SK-N-MC (cell line): ENCODE measurements at regions not wholly inside any gene's neighbourhood (a gene's known extent, or its start where the extent isn't known, plus 50 kb on each side); places are given as distances from the start of the nearest gene placed in this dataset.

ENCODE experiments used
- DNase-seq: peaks from one replicate; pipeline ENCODE4 v3.0.0-alpha.2; 2011; ENCODE audit warnings: low read depth, low spot score
- H3K27ac ChIP-seq: fragments of 200-600 bp; sonication (generic); 2 replicates; pipeline ENCODE4 v1.5.1; 2016; ENCODE audit warnings: mixed run types
- H3K36me3 ChIP-seq: fragments of 200-600 bp; sonication (generic); 2 replicates; pipeline ENCODE4 v1.6.1; 2017; ENCODE audit warnings: antibody characterized with exemption, low read length, mixed read lengths; ENCODE audit not compliant: insufficient read depth
- H3K4me3 ChIP-seq: fragments of 200-600 bp; sonication (generic); 2 replicates; pipeline ENCODE4 v1.5.1; 2016
- H3K9ac ChIP-seq: fragments of 200-600 bp; sonication (generic); 2 replicates; pipeline ENCODE4 v1.8.0; 2017; ENCODE audit warnings: mixed run types, mixed read lengths; ENCODE audit not compliant: insufficient read length
- H3K9me3 ChIP-seq: fragments of 200-600 bp; sonication (generic); 2 replicates; pipeline ENCODE4 v1.6.1; 2017; ENCODE audit warnings: low read depth, mild to moderate bottlenecking, antibody characterized with exemption, low read length, moderate library complexity, mixed read lengths
- EZH2 ChIP-seq: fragments of 200-600 bp; sonication (generic); IDR thresholded peaks from one replicate; pipeline ENCODE4 v1.6.1; 2017; ENCODE audit warnings: antibody characterized with exemption
- FOXP2 ChIP-seq: optimal IDR thresholded peaks from 2 replicates; pipeline ENCODE3; 2011; ENCODE audit warnings: mild to moderate bottlenecking, moderate library complexity; ENCODE audit not compliant: insufficient read depth; ENCODE audit errors: extremely low read length, control extremely low read depth
- POLR2AphosphoS5 ChIP-seq: IDR thresholded peaks from 2 replicates; pipeline ENCODE4 v1.6.1; 2012; ENCODE audit warnings: mild to moderate bottlenecking, low read depth, low read length, borderline replicate concordance

DNA sequence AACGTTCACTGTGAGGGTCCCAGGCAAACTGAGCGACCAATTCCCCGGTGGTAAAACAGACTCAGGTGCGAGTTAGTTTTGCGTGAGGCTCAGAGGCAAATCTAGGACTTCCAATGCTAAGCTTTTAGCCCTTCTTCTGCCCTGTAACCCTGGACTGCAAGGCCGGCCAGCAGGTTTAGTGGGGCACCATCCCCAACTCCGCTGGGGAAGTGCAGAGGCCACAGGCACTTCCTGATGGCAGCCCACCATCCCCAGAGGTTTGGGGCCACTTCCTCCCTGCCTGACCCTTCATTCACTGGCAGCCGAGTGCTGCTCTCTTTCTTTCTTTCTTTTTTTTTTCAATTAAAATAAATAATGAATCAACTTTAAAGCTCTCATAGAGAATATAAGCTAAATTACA, 124.6 kb upstream of the B3GAT1 start:
- Histone ChIP-seq H3K9ac (no peak overlapping the region), H3K9me3 (no peaks in the 10 kb centered on the region), H3K27ac (no peak overlapping the region), H3K4me3 (no peak overlapping the region), H3K36me3 (no peaks in the 10 kb centered on the region)
- no peak for DNase-seq
- TF ChIP-seq FOXP2 (no peak), POLR2AphosphoS5 (no peak), EZH2 (no peak)

DNA sequence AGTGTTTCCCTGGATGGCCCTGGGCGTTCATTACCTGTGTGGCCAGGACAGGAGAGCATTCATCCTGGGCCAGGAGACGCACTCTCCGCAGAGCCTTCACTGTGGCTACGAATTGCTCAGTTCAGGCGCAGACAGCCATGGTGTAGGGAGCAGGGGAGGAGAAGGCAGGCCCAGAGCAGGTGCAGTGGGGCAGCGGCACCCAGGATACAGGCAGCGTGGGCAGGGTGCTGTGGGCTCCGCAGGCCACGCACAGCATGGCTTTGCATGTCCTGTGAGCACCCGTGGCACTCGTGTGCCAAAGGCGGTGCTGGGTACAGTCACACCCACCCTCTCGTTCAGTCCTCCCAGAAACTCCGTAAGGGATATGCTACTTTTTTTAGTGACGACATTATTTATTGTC, 124.2 kb upstream of the B3GAT1 start:
- H3K36me3 ChIP-seq, result no peaks in the 10 kb centered on the region
- H3K9me3 ChIP-seq, result no peaks in the 10 kb centered on the region
- DNase-seq, result no peak
- no peak overlapping the region for H3K4me3 ChIP-seq
- H3K27ac ChIP-seq, result no peak overlapping the region
- no peak for TF ChIP-seq POLR2AphosphoS5
- no peak overlapping the region for H3K9ac ChIP-seq

DNA sequence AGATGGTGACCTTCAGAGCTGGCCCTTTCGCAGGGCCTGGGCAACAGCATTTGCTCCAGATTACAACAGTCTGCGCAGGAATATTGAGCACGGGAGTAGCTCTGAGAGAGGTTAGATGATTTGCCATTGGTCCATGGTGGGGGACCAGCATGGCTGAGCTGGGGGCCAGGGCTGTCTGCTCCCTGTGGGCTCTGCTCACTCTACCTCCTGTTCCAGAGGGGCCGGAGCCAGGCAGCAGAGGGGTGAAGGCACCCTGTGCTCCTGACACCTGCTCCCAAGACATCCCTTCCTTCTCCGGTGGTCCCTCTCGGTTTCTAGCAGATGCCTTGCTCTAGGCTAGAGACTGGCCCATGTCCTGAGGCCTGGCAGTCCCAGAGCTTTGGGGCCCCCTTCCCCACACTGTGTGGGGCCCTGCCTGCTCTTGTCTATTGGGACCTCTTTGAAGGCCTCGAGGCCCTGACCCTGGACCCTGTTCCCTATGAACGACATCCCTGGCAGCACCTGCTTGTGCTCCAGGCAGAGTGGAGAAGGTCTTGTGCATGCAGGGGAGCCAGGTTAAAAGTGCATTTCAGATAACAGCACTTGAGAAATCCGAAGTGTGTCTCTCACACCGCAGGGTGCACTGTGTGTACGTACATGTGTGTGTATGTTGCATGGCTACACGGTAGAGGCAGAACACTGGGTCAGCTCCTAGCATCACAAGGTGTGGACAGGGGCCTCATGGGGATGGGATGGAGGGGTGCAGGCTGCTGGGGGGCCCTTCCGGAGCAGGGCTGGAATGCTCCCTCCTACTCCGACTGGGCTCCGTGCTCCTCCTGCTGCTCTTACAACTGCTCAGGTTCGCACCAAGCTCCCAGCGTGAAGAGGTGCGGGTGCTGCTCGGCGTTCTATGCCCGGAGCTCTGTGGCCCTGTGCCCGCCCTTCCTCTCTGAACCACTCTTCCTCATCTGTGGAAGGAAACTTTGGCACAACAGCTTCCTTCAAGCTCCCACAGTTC, 123.3 kb upstream of the B3GAT1 start:
- TF ChIP-seq POLR2AphosphoS5 (no peak), EZH2 (no peak), FOXP2 (no peak)
- Histone ChIP-seq H3K27ac (no peak overlapping the region), H3K9me3 (no peaks in the 10 kb centered on the region)

DNA sequence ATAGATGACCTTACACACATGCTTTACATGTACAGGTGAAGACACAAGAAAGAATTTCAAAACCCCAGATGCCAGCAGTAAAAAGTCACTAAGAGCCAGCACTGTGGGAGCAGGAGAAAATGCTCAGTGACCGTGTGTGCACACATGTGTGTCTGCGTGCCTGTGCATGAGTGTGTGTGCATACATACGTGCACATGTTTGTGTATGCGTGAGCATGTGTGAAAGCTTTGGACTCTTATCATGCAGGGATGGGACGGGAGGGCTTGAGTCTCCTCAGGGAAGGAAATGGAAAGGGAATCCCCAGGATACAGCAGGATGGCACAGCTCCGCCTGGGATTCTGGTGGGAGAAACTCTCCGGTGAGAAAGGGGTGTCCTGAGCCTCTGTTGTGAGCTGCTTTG, 121.5 kb upstream of the B3GAT1 start:
- no peak for DNase-seq
- H3K36me3 ChIP-seq, result no peaks in the 10 kb centered on the region
- H3K9me3 ChIP-seq, result no peaks in the 10 kb centered on the region
- no peak overlapping the region for H3K27ac ChIP-seq
- no peak overlapping the region for H3K4me3 ChIP-seq
- TF ChIP-seq FOXP2 (no peak), EZH2 (no peak), POLR2AphosphoS5 (no peak)
- H3K9ac ChIP-seq, result no peak overlapping the region

More for the DNA sequence above, 123.3 kb upstream of the B3GAT1 start:
- no peak overlapping the region for H3K4me3 ChIP-seq
- no peaks in the 10 kb centered on the region for H3K36me3 ChIP-seq
- DNase-seq, result no peak
- no peak overlapping the region for H3K9ac ChIP-seq

DNA sequence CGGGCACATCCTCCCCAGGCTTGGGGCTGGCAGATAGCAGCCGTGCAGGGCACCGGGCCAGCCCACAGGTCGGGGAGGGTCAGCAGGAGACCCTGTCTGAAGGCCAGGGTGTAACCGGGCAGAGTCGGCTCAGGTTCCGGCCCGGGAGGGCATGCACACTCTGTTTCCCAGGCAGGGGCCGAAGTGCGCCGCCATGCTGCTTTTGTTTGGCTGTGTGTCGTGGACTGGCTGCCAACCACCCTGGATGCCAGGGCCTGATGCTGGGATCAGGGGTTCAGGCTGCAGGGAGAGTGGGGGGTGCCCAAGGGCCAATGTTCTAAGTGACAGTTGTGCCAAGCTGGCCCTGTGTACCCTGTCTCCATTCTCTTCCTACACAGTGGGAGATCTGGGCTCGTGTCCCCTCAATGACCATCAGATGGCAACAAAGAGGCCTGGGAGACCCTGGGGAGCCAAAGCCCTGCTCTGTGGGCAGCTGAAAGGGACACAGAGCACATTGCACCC, 120.9 kb upstream of the B3GAT1 start:
- no peak for TF ChIP-seq POLR2AphosphoS5
- H3K9me3 ChIP-seq, result no peaks in the 10 kb centered on the region
- H3K9ac ChIP-seq, result no peak overlapping the region
- no peak overlapping the region for H3K27ac ChIP-seq
- H3K36me3 ChIP-seq, result no peaks in the 10 kb centered on the region
- DNase-seq, result no peak
- no peak overlapping the region for H3K4me3 ChIP-seq

DNA sequence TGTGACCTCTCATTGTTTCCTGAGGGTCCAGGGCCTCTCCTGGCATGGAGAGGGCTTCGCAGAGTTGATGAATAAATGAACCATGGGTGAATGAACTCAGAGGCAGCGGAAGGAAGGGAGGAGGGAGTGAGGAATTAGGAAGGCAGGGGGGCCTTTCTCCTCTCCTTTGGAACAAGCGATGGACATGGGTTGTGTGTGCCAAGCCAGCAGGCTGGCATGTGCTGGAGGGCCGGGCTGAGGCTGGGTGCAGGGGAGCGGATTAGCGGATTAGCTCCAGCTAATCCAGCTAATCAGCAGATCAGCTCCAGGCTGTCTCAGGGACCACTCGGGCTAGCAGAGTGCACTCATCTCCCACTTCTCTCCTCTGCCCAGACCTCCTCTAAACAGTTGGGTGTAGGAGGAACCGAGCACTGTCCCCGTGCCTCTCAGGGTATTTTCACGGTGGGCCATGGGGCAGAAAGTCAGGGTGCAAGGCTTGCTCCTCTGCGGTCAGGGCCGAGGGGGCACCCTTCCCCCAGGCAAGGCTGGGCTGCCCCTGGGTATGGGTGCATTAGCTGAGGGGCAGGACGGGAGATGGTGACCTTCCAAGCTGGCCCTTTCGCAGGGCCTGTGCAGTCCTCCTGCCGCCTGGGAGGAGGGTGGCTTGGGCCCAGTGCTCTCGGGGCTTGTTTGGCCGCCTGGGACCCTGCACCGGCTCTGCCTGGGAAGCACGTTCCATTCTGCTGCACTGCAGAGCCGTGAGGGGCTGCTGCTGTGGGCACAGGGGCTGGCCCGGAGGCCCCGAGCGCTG, 120.3 kb upstream of the B3GAT1 start:
- H3K36me3 ChIP-seq, result no peaks in the 10 kb centered on the region
- no peak overlapping the region for H3K9ac ChIP-seq
- H3K4me3 ChIP-seq, result no peak overlapping the region
- H3K27ac ChIP-seq, result no peak overlapping the region
- no peak for TF ChIP-seq FOXP2
- TF ChIP-seq EZH2, result no peak
- no peaks in the 10 kb centered on the region for H3K9me3 ChIP-seq
- DNase-seq, result no peak

DNA sequence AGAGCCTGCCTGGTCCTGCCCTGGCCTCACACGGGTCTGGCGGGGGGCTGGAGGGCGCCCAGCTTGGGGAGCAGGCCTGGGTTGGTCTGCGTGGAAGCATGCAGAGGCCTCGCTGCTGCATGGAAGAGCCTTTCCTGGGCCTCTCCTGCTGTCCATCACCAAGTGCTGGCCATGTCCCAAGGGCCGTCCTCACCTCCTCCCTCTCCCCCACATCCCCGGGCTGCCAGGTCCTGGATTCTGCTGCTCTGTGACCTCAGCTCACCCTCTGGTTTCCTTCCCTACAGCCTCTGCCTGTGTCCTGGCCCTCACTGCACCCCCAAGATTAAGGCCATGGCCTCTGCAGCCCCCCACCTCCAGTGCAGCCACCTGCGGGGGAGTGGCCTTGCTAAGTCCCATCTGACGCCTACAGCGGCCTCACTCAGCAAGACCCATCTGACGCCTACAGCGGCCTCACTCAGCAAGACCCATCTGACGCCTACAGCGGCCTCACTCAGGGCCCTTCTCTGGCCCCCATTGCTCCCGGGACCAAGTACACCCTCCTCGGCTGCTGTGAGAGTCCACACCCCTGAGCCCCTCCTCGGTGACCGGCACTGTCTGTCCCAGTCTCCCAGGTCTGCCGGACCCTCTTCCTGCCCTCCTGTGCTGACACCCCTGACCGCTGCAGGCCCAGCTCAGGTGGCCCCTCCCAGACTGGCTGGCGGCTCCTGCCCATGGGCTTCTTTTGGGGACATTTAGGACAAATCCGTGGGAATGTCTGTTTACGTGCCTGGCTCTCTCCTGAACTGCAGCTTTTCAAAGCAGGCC, 119.5 kb upstream of the B3GAT1 start:
- Histone ChIP-seq H3K27ac (no peak overlapping the region), H3K9ac (no peak overlapping the region), H3K9me3 (no peaks in the 10 kb centered on the region), H3K4me3 (no peak overlapping the region), H3K36me3 (no peaks in the 10 kb centered on the region)
- no peak for TF ChIP-seq FOXP2
- no peak for TF ChIP-seq EZH2
- no peak for TF ChIP-seq POLR2AphosphoS5
- no peak for DNase-seq
